ENCODE measurements at regions not wholly inside any gene's neighbourhood (a gene's known extent, or its start where the extent isn't known, plus 50 kb on each side); places are given as distances from the start of the nearest gene placed in this dataset.

DNA sequence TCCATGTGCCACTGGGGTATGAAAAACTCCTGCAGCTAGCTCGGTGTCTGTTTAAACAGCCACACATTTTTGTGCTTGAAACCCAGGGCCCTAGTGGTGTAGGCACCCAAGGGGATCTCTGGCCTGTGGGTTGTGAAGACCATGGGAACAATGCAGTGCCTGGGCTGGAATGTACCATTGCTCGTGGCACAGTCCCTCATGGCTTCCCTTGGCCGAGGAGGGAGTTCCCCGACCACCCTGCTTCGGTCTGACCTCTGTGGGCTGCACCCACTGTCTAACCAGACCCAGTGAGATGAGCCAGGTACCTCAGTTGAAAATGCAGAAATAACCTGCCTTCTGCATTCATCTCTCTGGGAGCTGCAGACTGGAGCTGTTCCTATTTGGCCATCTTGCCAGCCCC is 214.0 kb downstream of the TRPC6 start:
- TF ChIP-seq EZH2 (IDR thresholded peaks at IDR 0.05; ENCODE audit: insufficient read depth, poor library complexity, severe bottlenecking) (no peak), EZH2phosphoT487 (IDR thresholded peaks at IDR 0.05; ENCODE audit: insufficient read depth, low read depth) (no peak)
